WERI-Rb-1 (cell line): ENCODE measurements at regions not wholly inside any gene's neighbourhood (a gene's known extent, or its start where the extent isn't known, plus 50 kb on each side); places are given as distances from the start of the nearest gene placed in this dataset.

Experiments
- DNase-seq: peaks from one replicate; pipeline ENCODE4 v3.0.0-alpha.2; 2020
- H3K27ac ChIP-seq: fragments of 250-450 bp; sonication (Bioruptor Pico); 2 replicates; pipeline ENCODE4 v1.5.1; 2020; ENCODE audit warnings: mild to moderate bottlenecking, moderate library complexity
- H3K27me3 ChIP-seq: fragments of 250-450 bp; sonication (Bioruptor Pico); 2 replicates; pipeline ENCODE4 v1.5.1; 2021; ENCODE audit warnings: mild to moderate bottlenecking, low read depth, moderate library complexity; ENCODE audit not compliant: insufficient read depth, severe bottlenecking
- H3K36me3 ChIP-seq: fragments of 250-450 bp; sonication (Bioruptor Pico); 2 replicates; pipeline ENCODE4 v1.5.1; 2020; ENCODE audit warnings: mild to moderate bottlenecking, moderate library complexity
- H3K4me3 ChIP-seq: 2 replicates; pipeline ENCODE4 v1.5.1; 2011; ENCODE audit warnings: low read depth, mild to moderate bottlenecking, control low read depth, low read length
- H3K9me3 ChIP-seq: fragments of 250-450 bp; sonication (Bioruptor Pico); 2 replicates; pipeline ENCODE4 v1.5.1; 2021; ENCODE audit warnings: mild to moderate bottlenecking, moderate library complexity; ENCODE audit not compliant: severe bottlenecking
- CTCF ChIP-seq: IDR thresholded peaks from 2 replicates; pipeline ENCODE4 v1.5.1; 2011; ENCODE audit warnings: low read depth, mild to moderate bottlenecking, control low read depth, inconsistent platforms, low read length

- TF ChIP-seq CTCF = no peak
- no peak for DNase-seq
- Histone ChIP-seq H3K9me3 (no peaks in the 10 kb centered on the region), H3K27ac (no peak overlapping the region), H3K36me3 (no peaks in the 10 kb centered on the region), H3K27me3 (no peaks in the 10 kb centered on the region), H3K4me3 (no peak overlapping the region)
These were observed 301.4 kb upstream of the PDGFD start for GRCh38 chr11:104465321-104465720.

- no peaks in the 10 kb centered on the region for H3K27me3 ChIP-seq
- H3K27ac ChIP-seq = no peak overlapping the region
- no peak for DNase-seq
- TF ChIP-seq CTCF = no peak
- H3K9me3 ChIP-seq = no peaks in the 10 kb centered on the region
- H3K4me3 ChIP-seq = no peak overlapping the region
- no peaks in the 10 kb centered on the region for H3K36me3 ChIP-seq
These were observed 300.7 kb upstream of the PDGFD start for GRCh38 chr11:104464691-104465090.

- no peaks in the 10 kb centered on the region for H3K36me3 ChIP-seq
- H3K4me3 ChIP-seq = no peak overlapping the region
- no peaks in the 10 kb centered on the region for H3K27me3 ChIP-seq
- no peak for DNase-seq
- no peak for TF ChIP-seq CTCF
- no peak overlapping the region for H3K27ac ChIP-seq
- H3K9me3 ChIP-seq = no peaks in the 10 kb centered on the region
These were observed 298.4 kb upstream of the PDGFD start for GRCh38 chr11:104462341-104462740.

- Histone ChIP-seq H3K27ac (no peak overlapping the region), H3K36me3 (no peaks in the 10 kb centered on the region), H3K27me3 (no peaks in the 10 kb centered on the region), H3K9me3 (peaks cover 2% of the 10 kb centered on the region), H3K4me3 (no peak overlapping the region)
- no peak for DNase-seq
- no peak for TF ChIP-seq CTCF
These were observed 287.4 kb upstream of the PDGFD start for GRCh38 chr11:104451197-104451893.

GRCh38 chr11:104443387-104443786, 279.4 kb upstream of the PDGFD start:
- no peaks in the 10 kb centered on the region for H3K36me3 ChIP-seq
- DNase-seq = no peak
- no peak overlapping the region for H3K4me3 ChIP-seq
- H3K27me3 ChIP-seq = no peaks in the 10 kb centered on the region
- no peaks in the 10 kb centered on the region for H3K9me3 ChIP-seq
- no peak overlapping the region for H3K27ac ChIP-seq
- TF ChIP-seq CTCF = no peak

- no peaks in the 10 kb centered on the region for H3K36me3 ChIP-seq
- H3K9me3 ChIP-seq = no peaks in the 10 kb centered on the region
- no peak for DNase-seq
- H3K4me3 ChIP-seq = no peak overlapping the region
- no peak for TF ChIP-seq CTCF
- H3K27ac ChIP-seq = no peak overlapping the region
- H3K27me3 ChIP-seq = no peaks in the 10 kb centered on the region
These were observed 278.4 kb upstream of the PDGFD start for GRCh38 chr11:104442321-104442720.
